Heart right ventricle (tissue), 16 donors: ENCODE measurements at regions not wholly inside any gene's neighbourhood (a gene's known extent, or its start where the extent isn't known, plus 50 kb on each side); places are given as distances from the start of the nearest gene placed in this dataset.

Experiments used
- ATAC-seq, 8 donors: fragments of 200-7000 bp; cut with Tn5 transposase; one replicate each; pipeline ENCODE4 v1.9.1; 2020; ENCODE audit warnings: mild to moderate bottlenecking in 8 of 8, moderate library complexity in 8 of 8, moderate number of reproducible peaks in 1 of 8
- DNase-seq, 2 donors: peaks; one replicate each; pipeline ENCODE4 v3.0.0-alpha.2; 2020
- H3K27ac ChIP-seq, 10 donors: fragments of 200-600 bp; sonication (generic) in 2 of 10; one replicate each; pipeline versions ENCODE4 v1.5.0 to v1.8.0; 2020 to 2022; ENCODE audit warnings: mild to moderate bottlenecking in 3 of 10
- H3K27me3 ChIP-seq, 7 donors: fragments of 200-600 bp; one replicate each; pipeline ENCODE4 v1.8.0; 2021 to 2022; ENCODE audit warnings: mild to moderate bottlenecking in 2 of 7
- H3K36me3 ChIP-seq, 9 donors: fragments of 200-600 bp; sonication (generic) in 1 of 9; one replicate each; pipeline versions ENCODE4 v1.5.0 to v1.8.0; 2020 to 2022; ENCODE audit warnings: mild to moderate bottlenecking in 2 of 9
- H3K4me1 ChIP-seq, 9 donors: fragments of 200-600 bp; sonication (generic) in 1 of 9; one replicate each; pipeline versions ENCODE4 v1.5.0 to v1.8.0; 2020 to 2022; ENCODE audit warnings: mild to moderate bottlenecking in 4 of 9
- H3K4me3 ChIP-seq, 10 donors: fragments of 200-600 bp; sonication (generic) in 2 of 10; one replicate each; pipeline versions ENCODE4 v1.5.0 to v1.8.0; 2020 to 2022; ENCODE audit warnings: mild to moderate bottlenecking in 7 of 10, moderate library complexity in 2 of 10
- H3K9me3 ChIP-seq, 11 donors: fragments of 200-600 bp in 10 of 11; sonication (generic) in 2 of 11; one replicate each; pipeline versions ENCODE4 v1.5.0 to v1.8.0; 2013 to 2022; ENCODE audit warnings: mild to moderate bottlenecking in 2 of 11, control low read depth in 1 of 11, moderate library complexity in 1 of 11
- WGBS, 2 donors: extraction: QIAGEN DNeasy Blood & Tissue Kit; methylation state at CpG; one replicate each; pipeline ENCODE4 v1.1.7; 2013; ENCODE audit warnings: inconsistent platforms in 1 of 2; 5-methylcytosine and 5-hydroxymethylcytosine counted together
- intact Hi-C, 10 donors: fragments of 100-400 bp; cut with DNase I; formaldehyde crosslinking; loops; one replicate each; pipeline versions ENCODE4 v1.11.1 to v1.14.2; 2022
- TF ChIP-seq, protein P1 (sequence below), 9 donors: fragments of 200-600 bp; sonication (generic) in 2 of 9; IDR thresholded peaks; one replicate each; pipeline versions ENCODE4 v1.5.0 to v1.8.0; 2021 to 2022; ENCODE audit warnings: antibody characterized with exemption in 9 of 9, mild to moderate bottlenecking in 5 of 9, moderate library complexity in 1 of 9
- donor health status: Arrhythmogenic right ventricular cardiomyopathy.
- donor health status: ischemic (EF 13 %, LVEDD 7.1; RV severe dilation, severe dysfunction).
- donor health status: healthy with polysubstance abuse.
- donor health status: DM: no; HTN: yes; CAD: no.
- donor health status: DM: no; HTN: no; CAD: no.
- donor health status: ischemic (EF 25% LVEDD 6.9; RV normal size, moderate dysfunction).
- donor health status: ischemic (EF 25% LVEDD 5.7; RV mildly dilated, moderate dysfunction).
- donor health status: healthy.
- donor health status: DM: yes; HTN: yes; CAD: no.
- donor health status: Ischemic cardiomyopathy.
- donor health status: ischemic (EF 35%, LVEDD 5.7; RV mildly dilated, moderate dysfunction).
- donor health status: nonischemic (EF 11% LVEDD 7.7; RV severe dilation, severe dysfunction).
- donor health status: DM: yes; HTN: yes; CAD: no.
- donor health status: PGD.
- donor health status: ischemic (EF 29% LVEDD 5.4; RV normal size, mild dysfunction).
- donor health status: nonischemic (EF 23%, LVEDD 6.1; RV moderate dilation, normal function).

DNA sequence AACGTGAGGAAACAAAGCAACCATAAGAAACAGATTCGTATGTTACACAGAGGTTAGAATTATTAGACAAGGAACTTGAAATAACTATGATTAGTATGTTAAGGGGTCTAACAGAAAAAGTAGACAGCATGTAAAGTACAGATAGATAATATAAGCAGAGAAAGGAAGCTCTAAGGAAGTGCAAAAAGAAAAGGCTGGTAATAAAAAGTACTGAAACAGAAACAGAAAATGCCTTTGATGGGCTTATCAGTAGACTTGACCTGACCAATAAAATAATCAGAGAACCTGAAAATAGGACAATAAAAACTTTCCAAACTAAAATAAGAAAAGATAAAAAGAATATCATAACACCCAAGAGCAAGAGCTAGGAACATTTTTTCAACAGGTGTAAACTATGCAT is 225.8 kb downstream of the RND3 start:
- H3K9me3 ChIP-seq = peaks cover 0 to 10% (median 0%) of the 10 kb centered on the region in 11 donors
- WGBS, 2 donors = 85 to 86% methylated on average over 2 of the region's 2 CpGs
- no peaks in the 10 kb centered on the region for H3K27me3 ChIP-seq
- DNase-seq (no peak), ATAC-seq (no peak)
- H3K4me1 ChIP-seq = no peaks in the 10 kb centered on the region
- TF ChIP-seq, protein P1, sequence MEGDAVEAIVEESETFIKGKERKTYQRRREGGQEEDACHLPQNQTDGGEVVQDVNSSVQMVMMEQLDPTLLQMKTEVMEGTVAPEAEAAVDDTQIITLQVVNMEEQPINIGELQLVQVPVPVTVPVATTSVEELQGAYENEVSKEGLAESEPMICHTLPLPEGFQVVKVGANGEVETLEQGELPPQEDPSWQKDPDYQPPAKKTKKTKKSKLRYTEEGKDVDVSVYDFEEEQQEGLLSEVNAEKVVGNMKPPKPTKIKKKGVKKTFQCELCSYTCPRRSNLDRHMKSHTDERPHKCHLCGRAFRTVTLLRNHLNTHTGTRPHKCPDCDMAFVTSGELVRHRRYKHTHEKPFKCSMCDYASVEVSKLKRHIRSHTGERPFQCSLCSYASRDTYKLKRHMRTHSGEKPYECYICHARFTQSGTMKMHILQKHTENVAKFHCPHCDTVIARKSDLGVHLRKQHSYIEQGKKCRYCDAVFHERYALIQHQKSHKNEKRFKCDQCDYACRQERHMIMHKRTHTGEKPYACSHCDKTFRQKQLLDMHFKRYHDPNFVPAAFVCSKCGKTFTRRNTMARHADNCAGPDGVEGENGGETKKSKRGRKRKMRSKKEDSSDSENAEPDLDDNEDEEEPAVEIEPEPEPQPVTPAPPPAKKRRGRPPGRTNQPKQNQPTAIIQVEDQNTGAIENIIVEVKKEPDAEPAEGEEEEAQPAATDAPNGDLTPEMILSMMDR (IDR thresholded peaks at IDR 0.05) = no peak
- H3K4me3 ChIP-seq = no peak overlapping the region
- no peaks in the 10 kb centered on the region for H3K36me3 ChIP-seq
- no peak overlapping the region for H3K27ac ChIP-seq
- intact Hi-C loops = no loop called here

DNA sequence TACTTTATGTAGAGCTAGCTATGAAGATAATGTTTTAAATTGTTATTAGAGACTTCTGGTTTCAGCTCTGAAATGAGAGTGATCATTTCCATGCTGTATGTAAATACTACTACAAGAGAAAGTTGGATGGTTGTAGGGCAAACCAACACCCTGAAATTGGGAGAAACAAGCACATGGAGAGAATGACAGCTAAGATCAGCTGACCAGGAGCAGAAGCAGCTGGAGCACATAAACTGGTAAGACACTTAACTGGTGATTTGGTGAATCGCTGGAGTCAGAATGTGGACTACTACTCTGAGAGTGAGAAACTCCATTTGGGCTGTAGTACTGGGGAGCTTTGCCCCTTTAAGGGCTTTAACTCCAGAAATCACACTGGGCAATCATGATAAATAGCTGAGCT is 226.8 kb downstream of the RND3 start:
- DNase-seq (no peak), ATAC-seq (no peak)
- intact Hi-C loops = no loop called here
- peaks cover 0 to 10% (median 0%) of the 10 kb centered on the region in 11 donors for H3K9me3 ChIP-seq
- no peaks in the 10 kb centered on the region for H3K27me3 ChIP-seq
- no peak overlapping the region for H3K4me3 ChIP-seq
- WGBS, 2 donors = 74 to 86% methylated on average over 1 of the region's 1 CpG
- no peaks in the 10 kb centered on the region for H3K36me3 ChIP-seq
- no peak overlapping the region for H3K27ac ChIP-seq
- peaks cover 0 to 9% (median 0%) of the 10 kb centered on the region in 9 donors for H3K4me1 ChIP-seq
- TF ChIP-seq, protein P1 (IDR thresholded peaks at IDR 0.05) = no peak

DNA sequence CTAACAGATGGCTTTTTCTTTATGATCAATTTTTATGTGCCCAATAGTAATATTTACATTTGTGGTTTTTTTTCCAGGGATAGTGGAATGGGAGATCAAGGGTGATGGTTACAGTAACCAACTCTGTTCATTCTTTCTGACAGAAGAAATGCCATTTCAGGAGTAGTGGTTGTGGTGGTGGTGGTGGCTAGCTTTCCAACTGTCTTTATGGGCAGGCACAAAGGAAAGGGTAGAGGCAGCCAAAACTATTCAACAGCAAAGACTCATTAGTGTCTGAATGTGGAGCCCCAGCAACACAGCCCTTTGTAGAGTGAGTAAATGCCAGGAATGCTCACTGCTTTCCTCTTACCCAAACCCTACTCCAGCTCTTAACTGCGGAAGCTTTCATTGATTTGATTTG is 227.7 kb downstream of the RND3 start:
- TF ChIP-seq, protein P1 (IDR thresholded peaks at IDR 0.05) = no peak
- Histone ChIP-seq H3K27me3 (no peaks in the 10 kb centered on the region), H3K27ac (no peak overlapping the region), H3K36me3 (no peaks in the 10 kb centered on the region), H3K9me3 (peaks cover 0 to 10% (median 0%) of the 10 kb centered on the region in 11 donors), H3K4me1 (peaks cover 0 to 11% (median 0%) of the 10 kb centered on the region in 9 donors), H3K4me3 (no peak overlapping the region)
- WGBS, 2 donors = 94 to 100% methylated on average over 1 of the region's 1 CpG
- intact Hi-C loops = no loop called here
- ATAC-seq (no peak), DNase-seq (no peak)

GRCh38 chr2:150258781-150259307 is 228.6 kb downstream of the RND3 start:
- peaks cover 0 to 11% (median 0%) of the 10 kb centered on the region in 9 donors for H3K4me1 ChIP-seq
- no peak for ATAC-seq
- H3K4me3 ChIP-seq = no peak overlapping the region
- intact Hi-C loops = no loop called here
- H3K27ac ChIP-seq = no peak overlapping the region
- H3K36me3 ChIP-seq = no peaks in the 10 kb centered on the region
- H3K27me3 ChIP-seq = no peaks in the 10 kb centered on the region
- TF ChIP-seq, protein P1 (IDR thresholded peaks at IDR 0.05) = no peak
- DNase-seq = no peak
- 84 to 89% methylated on average over 8 of the region's 8 CpGs for WGBS, 2 donors
- peaks cover 0 to 10% (median 0%) of the 10 kb centered on the region in 11 donors for H3K9me3 ChIP-seq
